Prostate gland (tissue), 2 donors: ENCODE measurements at regions not wholly inside any gene's neighbourhood (a gene's known extent, or its start where the extent isn't known, plus 50 kb on each side); places are given as distances from the start of the nearest gene placed in this dataset.
"Not testable (repeated sequence)": the region's sequence is repeated elsewhere in the genome, so short reads cannot be mapped to it uniquely, and the experiment has no call there.

Experiments
- DNase-seq: peaks from one replicate; pipeline ENCODE4 v3.0.0-alpha.2; 2019; ENCODE audit warnings: low spot score
- H3K27ac ChIP-seq, 2 donors: fragments of 200-600 bp; sonication (generic); 2 replicates each; pipeline ENCODE4 v1.5.1; 2017 to 2019
- H3K27me3 ChIP-seq: fragments of 200-600 bp; sonication (generic); replicated peaks from 2 replicates; pipeline ENCODE4 v1.5.1; 2019; ENCODE audit not compliant: insufficient read depth
- H3K36me3 ChIP-seq, 2 donors: fragments of 200-600 bp; sonication (generic); 1 replicate in 1 of 2; 2 replicates in 1 of 2; pipeline versions ENCODE4 v1.5.1 to v1.8.1; 2017 to 2019
- H3K4me1 ChIP-seq: fragments of 200-600 bp; sonication (generic); replicated peaks from 2 replicates; pipeline ENCODE4 v1.5.1; 2019
- H3K4me3 ChIP-seq, 2 donors: fragments of 200-600 bp; sonication (generic); 2 replicates each; pipeline ENCODE4 v1.5.1; 2017 to 2019
- H3K9me3 ChIP-seq: fragments of 200-600 bp; sonication (generic); 2 replicates; pipeline ENCODE4 v1.5.1; 2017
- CTCF ChIP-seq, 4 experiments: fragments of 200-600 bp in 2 of 4; fragments of 450-650 bp in 2 of 4; sonication (generic) in 2 of 4; IDR thresholded peaks; 1 replicate in 3 of 4; 2 replicates in 1 of 4; pipeline ENCODE4 v1.5.1; 2016 to 2019; ENCODE audit warnings: antibody characterized with exemption in 4 of 4, mild to moderate bottlenecking in 2 of 4, moderate library complexity in 2 of 4
- POLR2A ChIP-seq: fragments of 450-650 bp; IDR thresholded peaks from one replicate; pipeline ENCODE4 v1.6.1; 2016; ENCODE audit warnings: antibody characterized with exemption, mild to moderate bottlenecking
- POLR2AphosphoS5 ChIP-seq: sonication (generic); formaldehyde crosslinking; IDR thresholded peaks from one replicate; pipeline ENCODE4 v1.6.1; 2017; ENCODE audit warnings: antibody characterized with exemption
- WGBS: methylation state at CpG from one replicate; pipeline ENCODE4 v1.1.5; 2018; 5-methylcytosine and 5-hydroxymethylcytosine counted together
- intact Hi-C: fragments of 100-400 bp; cut with DNase I; formaldehyde crosslinking; loops from one replicate; pipeline ENCODE4 v1.14.2; 2022

- Histone ChIP-seq H3K27ac (no peak overlapping the region), H3K4me3 (no peak overlapping the region), H3K27me3 (no peaks in the 10 kb centered on the region), H3K9me3 (no peaks in the 10 kb centered on the region), H3K36me3 (no peaks in the 10 kb centered on the region), H3K4me1 (no peaks in the 10 kb centered on the region)
- WGBS, result 78% methylated on average over 1 of the region's 1 CpG
- TF ChIP-seq POLR2A (no peak), CTCF (IDR thresholded peaks at IDR 0.05) (no peak), POLR2AphosphoS5 (no peak)
- no peak for DNase-seq
- intact Hi-C loops, result no loop called here
Observed at GRCh38 chr12:67107235-67107634, 161.9 kb upstream of the CAND1 start.

GRCh38 chr12:67107751-67108269 lies 161.3 kb upstream of the CAND1 start:
- no peak overlapping the region for H3K4me3 ChIP-seq
- no peaks in the 10 kb centered on the region for H3K9me3 ChIP-seq
- no peak overlapping the region for H3K27ac ChIP-seq
- H3K36me3 ChIP-seq, result no peaks in the 10 kb centered on the region
- H3K27me3 ChIP-seq, result no peaks in the 10 kb centered on the region
- no peaks in the 10 kb centered on the region for H3K4me1 ChIP-seq
- DNase-seq, result no peak
- TF ChIP-seq CTCF (IDR thresholded peaks at IDR 0.05), result no peak
- no peak for TF ChIP-seq POLR2AphosphoS5
- TF ChIP-seq POLR2A, result no peak
- intact Hi-C loops, result no loop called here
- 100% methylated on average over 1 of the region's 1 CpG for WGBS

- H3K36me3 ChIP-seq, H3K27me3 ChIP-seq, DNase-seq, H3K4me3 ChIP-seq, H3K9me3 ChIP-seq, H3K27ac ChIP-seq, intact Hi-C loops, H3K4me1 ChIP-seq: not testable (repeated sequence)
- 97% methylated on average over 2 of the region's 2 CpGs for WGBS
Observed at GRCh38 chr12:67110345-67110744, 158.8 kb upstream of the CAND1 start.

- Histone ChIP-seq H3K4me1 (no peaks in the 10 kb centered on the region), H3K27ac (no peak overlapping the region), H3K9me3 (no peaks in the 10 kb centered on the region), H3K36me3 (no peaks in the 10 kb centered on the region), H3K4me3 (no peak overlapping the region), H3K27me3 (no peaks in the 10 kb centered on the region)
- 29% methylated on average over 4 of the region's 4 CpGs for WGBS
- intact Hi-C loops, result no loop called here
- no peak for DNase-seq
- TF ChIP-seq CTCF (IDR thresholded peaks at IDR 0.05), result no peak
Observed at GRCh38 chr12:67111182-67111581, 158.0 kb upstream of the CAND1 start.

- Histone ChIP-seq H3K27me3 (no peaks in the 10 kb centered on the region), H3K4me1 (no peaks in the 10 kb centered on the region), H3K36me3 (no peaks in the 10 kb centered on the region), H3K9me3 (no peaks in the 10 kb centered on the region), H3K4me3 (no peak overlapping the region), H3K27ac (no peak overlapping the region)
- intact Hi-C loops, result no loop called here
- TF ChIP-seq POLR2AphosphoS5 (no peak), CTCF (IDR thresholded peaks at IDR 0.05) (no peak), POLR2A (no peak)
- WGBS, result 64% methylated on average over 5 of the region's 5 CpGs
- no peak for DNase-seq
Observed at GRCh38 chr12:67112586-67112985, 156.6 kb upstream of the CAND1 start.
